ENCODE measurements at regions not wholly inside any gene's neighbourhood (a gene's known extent, or its start where the extent isn't known, plus 50 kb on each side); places are given as distances from the start of the nearest gene placed in this dataset.

GRCh38 chr4:125891597-125892258 is 577.0 kb downstream of the FAT4 start:
- peak; percentile 99 for DNase-seq (ENCODE audit: low read depth)
- no peak for TF ChIP-seq CTCF (IDR thresholded peaks at IDR 0.05; ENCODE audit: insufficient read depth, low read depth, low read length)
- no peak overlapping the region for H3K4me3 ChIP-seq (ENCODE audit: low read depth, low read length)

GRCh38 chr4:125904802-125905201 is 590.0 kb downstream of the FAT4 start:
- TF ChIP-seq CTCF (IDR thresholded peaks at IDR 0.05; ENCODE audit: insufficient read depth, low read depth, low read length) = no peak
- no peak for DNase-seq (ENCODE audit: low read depth)
- no peak overlapping the region for H3K4me3 ChIP-seq (ENCODE audit: low read depth, low read length)

GRCh38 chr4:125911058-125911457 is 596.3 kb downstream of the FAT4 start:
- TF ChIP-seq CTCF (IDR thresholded peaks at IDR 0.05; ENCODE audit: insufficient read depth, low read depth, low read length) = no peak
- DNase-seq (ENCODE audit: low read depth) = no peak
- H3K4me3 ChIP-seq (ENCODE audit: low read depth, low read length) = no peak overlapping the region

GRCh38 chr4:125911481-125911880 is 596.7 kb downstream of the FAT4 start:
- H3K4me3 ChIP-seq (ENCODE audit: low read depth, low read length) = no peak overlapping the region
- TF ChIP-seq CTCF (IDR thresholded peaks at IDR 0.05; ENCODE audit: insufficient read depth, low read depth, low read length) = no peak
- DNase-seq (ENCODE audit: low read depth) = no peak

GRCh38 chr4:125917559-125917958 is 602.8 kb downstream of the FAT4 start:
- no peak overlapping the region for H3K4me3 ChIP-seq (ENCODE audit: low read depth, low read length)
- no peak for DNase-seq (ENCODE audit: low read depth)
- no peak for TF ChIP-seq CTCF (IDR thresholded peaks at IDR 0.05; ENCODE audit: insufficient read depth, low read depth, low read length)

- H3K4me3 ChIP-seq (ENCODE audit: low read depth, low read length) = no peak overlapping the region
- TF ChIP-seq CTCF (IDR thresholded peaks at IDR 0.05; ENCODE audit: insufficient read depth, low read depth, low read length) = no peak
- no peak for DNase-seq (ENCODE audit: low read depth)
Observed at GRCh38 chr4:125928652-125929051, 613.9 kb downstream of the FAT4 start.

- peak; percentile 69 for DNase-seq (ENCODE audit: low read depth)
- no peak for TF ChIP-seq CTCF (IDR thresholded peaks at IDR 0.05; ENCODE audit: insufficient read depth, low read depth, low read length)
- H3K4me3 ChIP-seq (ENCODE audit: low read depth, low read length) = no peak overlapping the region
Observed at GRCh38 chr4:125938541-125938940, 623.8 kb downstream of the FAT4 start.

Measured in fibroblast of villous mesenchyme (primary cell).